Ishikawa (cell line): ENCODE measurements at regions not wholly inside any gene's neighbourhood (a gene's known extent, or its start where the extent isn't known, plus 50 kb on each side); places are given as distances from the start of the nearest gene placed in this dataset.

Experiments
- CEBPB ChIP-seq: IDR thresholded peaks from 2 replicates; pipeline ENCODE4 v1.6.1; 2012
- CREB1 ChIP-seq: IDR thresholded peaks from 2 replicates; pipeline ENCODE4 v1.6.1; 2012; ENCODE audit warnings: low read depth
- EGR1 ChIP-seq: IDR thresholded peaks from 2 replicates; pipeline ENCODE4 v1.6.1; 2012
- EP300 ChIP-seq: IDR thresholded peaks from 2 replicates; pipeline ENCODE4 v1.6.1; 2012; ENCODE audit warnings: borderline replicate concordance
- FOXM1 ChIP-seq: IDR thresholded peaks from 2 replicates; pipeline ENCODE4 v1.6.1; 2012; ENCODE audit warnings: low read depth, borderline replicate concordance
- NFIC ChIP-seq: IDR thresholded peaks from 2 replicates; pipeline ENCODE4 v1.6.1; 2012
- RAD21 ChIP-seq: IDR thresholded peaks from 2 replicates; pipeline ENCODE4 v1.6.1; 2012; ENCODE audit warnings: low read depth
- TAF1 ChIP-seq: IDR thresholded peaks from 2 replicates; pipeline ENCODE4 v1.6.1; 2012; ENCODE audit warnings: low read depth, mild to moderate bottlenecking
- TCF12 ChIP-seq: IDR thresholded peaks from 2 replicates; pipeline ENCODE4 v1.6.1; 2012; ENCODE audit warnings: low read depth
- TEAD4 ChIP-seq: IDR thresholded peaks from 2 replicates; pipeline ENCODE4 v1.6.1; 2012
- YY1 ChIP-seq: IDR thresholded peaks from 2 replicates; pipeline ENCODE4 v1.6.1; 2012; ENCODE audit warnings: low read depth
- ZBTB7A ChIP-seq: IDR thresholded peaks from 2 replicates; pipeline ENCODE4 v1.6.1; 2012; ENCODE audit warnings: low read depth
- TF ChIP-seq, protein P1 (sequence below): IDR thresholded peaks from 2 replicates; pipeline ENCODE4 v1.6.1; 2012
- TF ChIP-seq, protein P2 (sequence below): IDR thresholded peaks from 2 replicates; pipeline ENCODE4 v1.6.1; 2012; ENCODE audit warnings: low read depth, mild to moderate bottlenecking
- TF ChIP-seq, protein P3 (sequence below): IDR thresholded peaks from 2 replicates; pipeline ENCODE4 v1.6.1; 2012

DNA sequence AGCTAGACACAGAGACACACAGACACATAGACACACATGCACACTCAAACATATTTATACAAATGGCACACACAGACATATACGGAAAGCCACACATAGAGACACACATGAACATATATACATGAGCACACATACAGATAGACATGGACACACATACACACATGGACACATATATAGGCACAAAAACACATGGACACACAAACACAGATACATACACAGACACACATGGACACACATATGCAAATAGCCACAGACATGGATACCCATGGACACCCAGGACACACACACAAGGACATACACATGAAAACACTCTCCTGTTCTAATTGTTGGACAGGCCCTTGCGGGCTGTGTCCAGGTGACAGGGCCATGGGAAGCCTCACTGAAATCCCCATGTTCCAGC lies 160.1 kb downstream of the IRS1 start:
- TF ChIP-seq CREB1 (no peak), EGR1 (no peak)

DNA sequence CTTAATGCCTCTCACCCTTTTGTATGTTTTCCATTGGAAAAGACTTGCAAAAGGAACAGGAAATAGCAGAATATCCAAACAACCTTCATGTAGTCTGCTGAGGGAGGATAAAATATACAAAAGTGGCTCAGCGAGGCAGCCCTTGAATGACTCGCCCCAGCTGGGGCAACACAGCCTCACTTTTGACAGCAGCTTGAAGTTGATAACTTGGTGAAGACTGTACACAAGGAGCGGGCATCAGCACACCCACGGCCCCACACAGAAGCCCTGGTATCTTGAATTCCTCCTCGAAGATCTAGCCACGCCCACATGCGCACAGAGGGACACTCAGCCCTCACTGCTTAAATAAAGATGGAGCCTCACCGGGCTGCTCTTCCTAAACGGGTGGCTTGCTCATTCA lies 161.0 kb downstream of the IRS1 start:
- TF ChIP-seq ZBTB7A: no peak
- TF ChIP-seq, protein P1, sequence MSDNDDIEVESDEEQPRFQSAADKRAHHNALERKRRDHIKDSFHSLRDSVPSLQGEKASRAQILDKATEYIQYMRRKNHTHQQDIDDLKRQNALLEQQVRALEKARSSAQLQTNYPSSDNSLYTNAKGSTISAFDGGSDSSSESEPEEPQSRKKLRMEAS: no peak
- no peak for TF ChIP-seq TEAD4
- no peak for TF ChIP-seq RAD21
- no peak for TF ChIP-seq FOXM1
- TF ChIP-seq EP300: no peak
- TF ChIP-seq, protein P2, sequence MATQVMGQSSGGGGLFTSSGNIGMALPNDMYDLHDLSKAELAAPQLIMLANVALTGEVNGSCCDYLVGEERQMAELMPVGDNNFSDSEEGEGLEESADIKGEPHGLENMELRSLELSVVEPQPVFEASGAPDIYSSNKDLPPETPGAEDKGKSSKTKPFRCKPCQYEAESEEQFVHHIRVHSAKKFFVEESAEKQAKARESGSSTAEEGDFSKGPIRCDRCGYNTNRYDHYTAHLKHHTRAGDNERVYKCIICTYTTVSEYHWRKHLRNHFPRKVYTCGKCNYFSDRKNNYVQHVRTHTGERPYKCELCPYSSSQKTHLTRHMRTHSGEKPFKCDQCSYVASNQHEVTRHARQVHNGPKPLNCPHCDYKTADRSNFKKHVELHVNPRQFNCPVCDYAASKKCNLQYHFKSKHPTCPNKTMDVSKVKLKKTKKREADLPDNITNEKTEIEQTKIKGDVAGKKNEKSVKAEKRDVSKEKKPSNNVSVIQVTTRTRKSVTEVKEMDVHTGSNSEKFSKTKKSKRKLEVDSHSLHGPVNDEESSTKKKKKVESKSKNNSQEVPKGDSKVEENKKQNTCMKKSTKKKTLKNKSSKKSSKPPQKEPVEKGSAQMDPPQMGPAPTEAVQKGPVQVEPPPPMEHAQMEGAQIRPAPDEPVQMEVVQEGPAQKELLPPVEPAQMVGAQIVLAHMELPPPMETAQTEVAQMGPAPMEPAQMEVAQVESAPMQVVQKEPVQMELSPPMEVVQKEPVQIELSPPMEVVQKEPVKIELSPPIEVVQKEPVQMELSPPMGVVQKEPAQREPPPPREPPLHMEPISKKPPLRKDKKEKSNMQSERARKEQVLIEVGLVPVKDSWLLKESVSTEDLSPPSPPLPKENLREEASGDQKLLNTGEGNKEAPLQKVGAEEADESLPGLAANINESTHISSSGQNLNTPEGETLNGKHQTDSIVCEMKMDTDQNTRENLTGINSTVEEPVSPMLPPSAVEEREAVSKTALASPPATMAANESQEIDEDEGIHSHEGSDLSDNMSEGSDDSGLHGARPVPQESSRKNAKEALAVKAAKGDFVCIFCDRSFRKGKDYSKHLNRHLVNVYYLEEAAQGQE: no peak
- no peak for TF ChIP-seq YY1
- no peak for TF ChIP-seq TAF1
- no peak for TF ChIP-seq CREB1
- TF ChIP-seq TCF12: no peak
- TF ChIP-seq NFIC: no peak
- TF ChIP-seq, protein P3, sequence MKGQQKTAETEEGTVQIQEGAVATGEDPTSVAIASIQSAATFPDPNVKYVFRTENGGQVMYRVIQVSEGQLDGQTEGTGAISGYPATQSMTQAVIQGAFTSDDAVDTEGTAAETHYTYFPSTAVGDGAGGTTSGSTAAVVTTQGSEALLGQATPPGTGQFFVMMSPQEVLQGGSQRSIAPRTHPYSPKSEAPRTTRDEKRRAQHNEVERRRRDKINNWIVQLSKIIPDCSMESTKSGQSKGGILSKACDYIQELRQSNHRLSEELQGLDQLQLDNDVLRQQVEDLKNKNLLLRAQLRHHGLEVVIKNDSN: no peak
- no peak for TF ChIP-seq CEBPB
- TF ChIP-seq EGR1: no peak

DNA sequence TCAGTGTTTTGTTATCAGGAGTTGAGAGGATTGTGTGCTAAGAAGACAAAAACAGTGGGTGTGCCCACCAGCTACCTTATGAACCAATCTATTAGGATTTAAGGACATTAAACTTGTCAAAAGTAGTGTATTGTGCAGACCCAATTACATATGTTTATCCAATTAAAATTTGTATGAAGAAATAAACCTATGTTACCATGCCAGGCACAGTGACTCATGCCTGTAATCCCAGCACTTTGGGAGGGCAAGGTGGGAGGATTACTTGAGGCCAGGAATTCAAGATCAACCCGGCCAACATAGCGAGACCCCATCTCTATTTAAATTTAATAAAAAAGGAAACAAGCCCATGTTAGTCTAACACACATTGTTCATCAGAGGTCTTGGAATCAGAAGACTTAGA lies 162.2 kb downstream of the IRS1 start:
- TF ChIP-seq RAD21 (no peak), FOXM1 (no peak), TAF1 (no peak)

DNA sequence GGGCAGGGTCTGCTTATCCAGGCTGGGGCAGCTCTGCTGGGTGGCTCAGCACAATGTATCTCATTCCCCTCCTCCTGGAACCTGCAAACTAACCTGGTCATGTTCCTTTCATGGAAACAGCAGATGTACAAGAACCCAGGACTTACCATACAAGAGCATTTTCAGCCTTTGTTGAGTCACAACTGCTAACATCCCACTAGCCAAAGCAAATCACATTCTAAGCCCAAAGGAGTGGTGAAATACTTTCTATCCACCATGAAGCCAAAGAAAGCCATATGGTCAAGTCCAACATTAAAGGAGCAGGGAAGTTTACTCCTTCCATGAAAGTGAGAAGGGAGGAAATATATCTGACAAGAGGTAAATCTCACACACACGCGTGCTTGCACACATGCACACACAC lies 163.0 kb downstream of the IRS1 start:
- no peak for TF ChIP-seq CEBPB
- no peak for TF ChIP-seq TCF12
- TF ChIP-seq TEAD4: no peak
- TF ChIP-seq EP300: no peak
- TF ChIP-seq, protein P3: no peak
- TF ChIP-seq, protein P1: no peak
- no peak for TF ChIP-seq ZBTB7A
- TF ChIP-seq EGR1: no peak
- TF ChIP-seq FOXM1: no peak
- no peak for TF ChIP-seq TAF1

DNA sequence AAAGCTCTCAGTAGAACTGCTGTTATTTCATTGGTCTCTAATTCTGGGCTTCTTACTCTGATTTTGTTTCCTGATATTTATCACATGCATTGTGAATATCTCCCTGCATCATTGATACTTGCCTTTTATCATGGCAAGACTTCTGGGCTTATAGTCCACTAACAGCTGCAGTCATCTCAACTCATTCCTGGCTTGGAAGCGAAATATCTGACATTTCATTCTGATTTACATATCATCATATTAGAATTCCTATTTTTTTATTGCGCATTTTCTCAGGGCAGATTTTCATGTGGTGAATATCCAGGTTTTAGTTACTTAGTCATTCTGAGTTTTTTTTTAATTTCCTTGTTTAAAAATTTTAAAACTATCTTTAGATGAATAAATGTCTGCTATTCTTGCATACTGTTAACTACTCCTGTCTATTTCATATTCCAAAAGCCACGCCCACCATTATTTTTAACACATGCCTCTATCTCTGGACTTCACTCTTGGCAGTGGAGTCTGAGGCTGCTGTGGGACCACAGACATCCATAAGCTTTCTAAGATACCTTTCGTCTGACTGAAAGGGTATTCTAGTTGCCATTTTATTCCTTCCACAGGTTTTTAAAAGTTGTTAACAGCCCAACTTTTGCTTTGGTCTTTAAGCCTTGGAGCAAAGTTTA lies 164.5 kb downstream of the IRS1 start:
- TF ChIP-seq, protein P3: no peak
- TF ChIP-seq YY1 (no peak), CREB1 (no peak), TAF1 (no peak), TCF12 (no peak), NFIC (no peak)

DNA sequence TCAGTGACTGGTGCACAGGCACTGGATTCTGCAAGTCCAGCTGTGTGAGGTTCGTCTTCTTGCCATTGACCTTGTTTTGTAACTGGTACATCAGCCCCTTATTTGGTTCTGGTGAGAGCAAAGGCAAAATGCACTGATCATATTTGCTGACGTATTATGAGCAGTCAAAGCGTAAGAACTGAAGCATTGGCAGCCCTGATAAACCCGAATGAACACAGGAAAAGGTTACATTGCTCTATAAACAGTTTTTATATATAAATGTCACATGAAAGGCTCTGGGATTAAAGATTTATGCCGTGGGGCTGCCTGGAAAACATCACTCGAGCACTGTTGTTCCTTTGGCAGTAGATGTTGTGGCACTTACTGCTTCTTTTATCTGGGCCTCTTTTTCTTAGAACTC lies 167.9 kb downstream of the IRS1 start:
- no peak for TF ChIP-seq NFIC
- TF ChIP-seq EGR1: no peak
- no peak for TF ChIP-seq YY1
- TF ChIP-seq TAF1: no peak
- no peak for TF ChIP-seq CREB1
- no peak for TF ChIP-seq FOXM1
- TF ChIP-seq, protein P1: no peak
- TF ChIP-seq, protein P2: no peak
- no peak for TF ChIP-seq EP300
- no peak for TF ChIP-seq ZBTB7A
- TF ChIP-seq CEBPB: no peak
- no peak for TF ChIP-seq TCF12
- no peak for TF ChIP-seq RAD21
- no peak for TF ChIP-seq TEAD4
